IgD-negative memory B cell (primary cell): ENCODE measurements at regions not wholly inside any gene's neighbourhood (a gene's known extent, or its start where the extent isn't known, plus 50 kb on each side); places are given as distances from the start of the nearest gene placed in this dataset.

Experiments
- H3K27ac Mint-ChIP-seq, 3 donors: one replicate each; pipeline ENCODE4 v1.8.0; 2020 to 2022; ENCODE audit warnings: mild to moderate bottlenecking in 3 of 3, mixed read lengths in 3 of 3, moderate library complexity in 1 of 3
- H3K27me3 Mint-ChIP-seq: one replicate; pipeline ENCODE4 v1.8.0; 2021; ENCODE audit warnings: mixed read lengths
- H3K36me3 Mint-ChIP-seq: one replicate; pipeline ENCODE4 v1.8.0; 2020; ENCODE audit warnings: mild to moderate bottlenecking, mixed read lengths
- H3K4me1 Mint-ChIP-seq, 3 donors: one replicate each; pipeline ENCODE4 v1.8.0; 2020 to 2022; ENCODE audit warnings: mixed read lengths in 3 of 3, mild to moderate bottlenecking in 1 of 3
- H3K4me3 Mint-ChIP-seq, 4 donors: one replicate each; pipeline ENCODE4 v1.8.0; 2020 to 2022; ENCODE audit warnings: mild to moderate bottlenecking in 4 of 4, mixed read lengths in 4 of 4, moderate library complexity in 3 of 4
- H3K9me3 Mint-ChIP-seq, 3 donors: one replicate each; pipeline ENCODE4 v1.8.0; 2020 to 2021; ENCODE audit warnings: mixed read lengths in 3 of 3, mild to moderate bottlenecking in 1 of 3

DNA sequence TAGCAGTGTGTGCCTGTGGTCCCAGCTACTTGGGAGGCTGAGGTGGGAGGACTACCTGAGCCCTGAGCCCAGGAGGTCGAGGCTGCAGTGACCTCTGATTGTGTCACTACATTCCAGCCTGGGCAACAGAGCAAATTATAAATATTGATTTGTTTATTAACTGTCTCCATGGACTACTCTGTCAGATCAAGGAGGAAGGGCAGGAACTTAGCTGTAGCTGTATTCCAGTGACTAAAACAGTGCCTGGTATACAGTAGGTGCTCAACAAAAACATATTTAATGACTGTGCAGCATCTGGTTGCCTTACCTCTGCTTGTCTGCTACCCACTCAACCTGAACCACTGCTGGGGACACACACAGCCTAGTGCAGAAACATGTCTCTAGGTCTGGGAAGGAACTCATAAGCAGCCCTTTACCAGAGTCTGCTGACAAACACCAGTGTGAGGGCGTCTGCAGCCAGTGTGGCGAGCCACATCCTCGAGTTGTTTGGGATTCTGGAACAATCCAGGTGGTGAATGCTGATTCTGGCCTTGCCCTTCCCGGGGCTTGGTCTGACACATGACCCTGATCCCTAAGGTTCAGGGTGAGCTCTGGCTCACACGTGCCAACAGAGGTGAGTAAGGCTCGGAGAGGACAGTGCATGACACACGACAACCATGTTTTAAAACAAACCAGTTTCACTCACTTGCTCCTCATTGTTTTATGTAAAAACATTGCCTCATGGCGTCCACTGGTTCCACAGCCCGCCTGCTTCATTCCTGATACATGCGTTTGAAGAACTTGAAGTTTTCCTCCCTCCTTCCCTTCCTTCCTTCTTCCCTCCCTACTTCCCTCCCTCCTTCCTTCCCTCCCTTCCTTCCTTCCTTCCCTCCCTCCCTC, 117.9 kb upstream of the ZNF217 start:
- Mint-ChIP-seq H3K27me3 (no peaks in the 10 kb centered on the region), H3K36me3 (no peaks in the 10 kb centered on the region), H3K27ac (peak overlapping the region in 2 of 3 donors; percentile 26 to 76), H3K4me3 (no peak overlapping the region), H3K4me1 (peaks cover 31 to 34% (median 32%) of the 10 kb centered on the region in 3 donors), H3K9me3 (no peaks in the 10 kb centered on the region)

DNA sequence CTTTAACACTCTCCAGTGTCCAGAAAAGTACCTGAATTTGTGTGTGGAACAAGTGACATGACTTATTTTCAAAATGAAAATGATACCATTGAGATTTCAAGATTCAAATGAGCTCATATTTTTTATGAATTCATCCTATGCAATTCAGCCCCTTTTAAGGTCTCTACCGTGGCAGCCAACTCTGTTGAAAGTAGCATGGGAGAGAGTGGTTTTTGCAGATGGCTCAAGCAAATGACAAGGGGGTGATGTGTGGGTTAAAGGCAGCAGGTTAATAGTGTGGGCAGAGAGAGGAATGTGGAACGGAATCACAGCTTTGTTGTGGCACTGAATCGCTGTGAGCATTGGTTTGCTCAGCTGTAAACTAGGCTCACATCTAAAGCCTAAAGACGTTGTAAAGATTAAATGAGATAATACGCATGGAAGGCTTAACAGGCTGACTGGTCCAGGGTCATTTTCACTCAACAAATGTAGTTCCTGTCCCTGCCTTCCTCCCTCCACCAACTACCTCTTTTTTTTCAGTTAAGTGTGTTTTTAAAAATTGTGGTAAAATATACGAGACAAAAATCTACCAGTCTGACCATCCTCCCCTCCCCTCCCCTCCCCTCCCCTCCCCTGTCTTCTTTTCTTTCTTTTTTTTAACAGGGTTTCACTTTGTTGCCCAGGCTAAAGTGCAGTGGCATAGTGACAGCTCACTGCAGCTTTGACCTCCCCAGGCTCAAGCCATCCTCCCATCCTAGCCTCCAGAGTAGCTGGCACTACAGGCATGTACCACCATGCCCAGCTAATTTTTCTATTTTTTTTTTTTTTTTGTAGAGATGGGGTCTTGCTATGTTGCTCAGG, 114.7 kb upstream of the ZNF217 start:
- H3K36me3 Mint-ChIP-seq = no peaks in the 10 kb centered on the region
- H3K4me3 Mint-ChIP-seq = peak overlapping the region; percentile 7 to 80 (median 40)
- H3K4me1 Mint-ChIP-seq = peaks cover 25 to 31% (median 29%) of the 10 kb centered on the region in 3 donors

DNA sequence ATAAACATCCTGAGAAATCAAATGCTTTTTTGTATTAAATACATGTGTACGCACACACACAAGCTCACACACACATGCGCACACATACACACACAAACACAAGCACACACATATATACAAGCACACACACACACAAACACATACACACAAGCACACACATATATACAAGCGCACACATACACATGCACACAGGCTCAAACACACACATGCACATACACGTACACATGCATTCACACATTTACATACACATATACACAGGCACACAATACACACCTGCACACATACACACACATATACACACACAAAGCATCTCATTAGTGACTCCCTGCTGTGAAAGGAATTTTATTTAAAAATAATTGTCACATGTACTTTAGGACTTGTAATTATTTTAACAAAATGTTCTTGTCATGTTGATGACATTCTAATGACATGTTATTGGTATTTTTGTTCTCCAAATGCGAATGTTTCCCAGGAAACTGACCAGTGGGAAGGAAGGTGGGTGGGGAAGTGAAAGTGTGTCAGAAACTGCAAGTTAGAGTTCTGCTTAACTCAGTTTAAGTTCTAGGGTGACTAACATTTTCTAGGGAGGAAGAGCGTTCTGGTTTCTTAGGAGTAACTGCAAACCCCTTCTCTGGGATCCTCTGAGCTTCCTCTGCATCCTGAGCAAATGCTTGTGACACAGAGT, 113.9 kb upstream of the ZNF217 start:
- H3K27ac Mint-ChIP-seq = peak overlapping the region; percentile 57 to 88 (median 86)
- no peaks in the 10 kb centered on the region for H3K36me3 Mint-ChIP-seq
- peaks cover 25 to 31% (median 29%) of the 10 kb centered on the region in 3 donors for H3K4me1 Mint-ChIP-seq
- no peaks in the 10 kb centered on the region for H3K27me3 Mint-ChIP-seq
- H3K4me3 Mint-ChIP-seq = peak overlapping the region in 3 of 4 donors; percentile 7 to 76 (median 51)
- no peaks in the 10 kb centered on the region for H3K9me3 Mint-ChIP-seq

More for the DNA sequence above, 114.7 kb upstream of the ZNF217 start:
- Mint-ChIP-seq H3K9me3 (no peaks in the 10 kb centered on the region), H3K27me3 (no peaks in the 10 kb centered on the region), H3K27ac (peak overlapping the region; percentile 57 to 88 (median 86))

DNA sequence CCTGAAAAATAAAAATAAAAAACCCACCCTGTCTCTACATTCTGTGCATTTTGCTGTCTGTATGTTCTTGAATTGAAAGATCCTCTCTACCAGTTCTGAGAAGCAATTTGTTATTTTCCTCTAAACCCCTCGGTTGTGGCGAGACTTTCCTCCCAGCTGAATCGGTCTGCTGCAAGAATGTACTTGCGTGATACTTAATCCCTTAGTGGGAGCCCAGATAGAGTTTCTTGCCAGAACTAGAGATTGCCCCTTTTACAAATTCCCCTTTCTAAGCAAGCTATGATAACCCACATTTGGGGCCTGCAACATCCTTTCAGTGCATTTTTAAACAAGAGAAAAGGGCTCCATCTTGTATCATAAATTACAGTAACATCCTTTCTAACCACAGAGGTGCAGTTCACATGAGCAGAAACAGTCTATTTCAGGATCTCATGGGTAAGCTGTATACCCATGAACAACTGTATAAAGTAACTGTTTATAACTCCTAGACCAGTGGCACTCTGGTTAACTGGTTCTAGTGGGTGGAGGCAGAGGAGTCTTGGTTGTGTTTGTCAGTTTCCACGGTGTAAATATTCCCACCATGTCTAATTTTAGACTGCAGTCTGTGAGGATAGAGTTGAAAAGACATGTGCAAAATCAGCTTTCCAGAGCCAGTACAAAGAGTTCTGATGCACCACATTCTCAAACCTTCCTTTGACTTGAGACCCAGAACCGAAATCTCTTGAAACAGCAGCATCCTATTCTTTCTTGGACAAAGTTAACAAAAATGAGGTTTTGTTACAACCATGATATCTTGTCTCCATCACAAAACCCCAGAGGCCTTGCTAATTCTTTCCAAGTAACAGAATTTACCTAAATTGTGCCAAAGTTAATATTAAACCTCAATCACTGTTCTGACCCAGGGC, 113.1 kb upstream of the ZNF217 start:
- H3K4me1 Mint-ChIP-seq = peaks cover 25 to 31% (median 29%) of the 10 kb centered on the region in 3 donors
- no peaks in the 10 kb centered on the region for H3K36me3 Mint-ChIP-seq
- H3K4me3 Mint-ChIP-seq = peak overlapping the region in 2 of 4 donors; percentile 32 to 51
- no peaks in the 10 kb centered on the region for H3K9me3 Mint-ChIP-seq
- no peaks in the 10 kb centered on the region for H3K27me3 Mint-ChIP-seq
- H3K27ac Mint-ChIP-seq = peak overlapping the region; percentile 4 to 88 (median 35)

DNA sequence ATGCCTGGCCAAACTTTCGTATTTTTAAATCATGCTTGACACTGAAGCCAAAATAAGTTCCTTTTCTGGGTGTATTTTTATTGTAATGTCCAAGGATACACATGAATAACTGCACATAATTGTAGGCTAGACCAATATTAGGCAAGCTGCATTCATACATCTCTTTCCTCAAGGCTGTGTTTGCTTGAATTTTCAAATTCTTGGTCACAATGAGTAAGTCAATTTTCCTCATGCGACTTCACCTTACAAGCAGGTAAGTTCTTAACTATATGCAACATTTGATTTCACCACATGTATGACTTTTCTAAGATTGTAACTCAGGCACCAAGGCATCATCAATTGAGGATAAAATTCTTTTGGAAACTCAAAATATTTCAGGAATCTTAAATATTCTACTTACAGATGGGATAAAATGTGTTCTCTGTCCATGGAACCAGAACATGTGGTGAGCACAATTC, 112.4 kb upstream of the ZNF217 start:
- Mint-ChIP-seq H3K9me3 (no peaks in the 10 kb centered on the region), H3K36me3 (no peaks in the 10 kb centered on the region), H3K4me3 (no peak overlapping the region), H3K27ac (peak overlapping the region in 2 of 3 donors; percentile 35 to 64), H3K4me1 (peaks cover 25 to 31% (median 29%) of the 10 kb centered on the region in 3 donors), H3K27me3 (no peaks in the 10 kb centered on the region)

DNA sequence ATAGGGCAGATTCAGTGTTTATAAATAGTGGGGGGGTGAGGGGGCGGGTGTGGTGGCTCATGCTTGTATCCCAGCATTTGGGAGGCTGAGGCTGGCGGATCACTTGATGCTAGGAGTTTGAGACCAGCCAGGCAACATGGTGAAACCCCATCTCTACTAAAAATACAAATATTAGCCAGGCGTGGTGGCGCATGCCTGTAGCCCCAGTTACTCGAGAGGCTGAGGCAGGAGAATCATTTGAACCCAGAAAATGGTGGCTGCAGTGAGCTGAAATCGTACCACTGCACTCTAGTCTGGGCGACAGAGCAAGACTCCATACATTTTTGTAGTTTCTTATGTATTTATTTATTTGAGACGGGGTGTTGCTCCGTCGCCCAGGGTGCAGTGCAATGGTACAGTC, 109.0 kb upstream of the ZNF217 start:
- Mint-ChIP-seq H3K27ac (no peak overlapping the region), H3K9me3 (no peaks in the 10 kb centered on the region), H3K27me3 (no peaks in the 10 kb centered on the region), H3K36me3 (no peaks in the 10 kb centered on the region), H3K4me3 (no peak overlapping the region), H3K4me1 (peaks cover 14 to 21% (median 21%) of the 10 kb centered on the region in 3 donors)

DNA sequence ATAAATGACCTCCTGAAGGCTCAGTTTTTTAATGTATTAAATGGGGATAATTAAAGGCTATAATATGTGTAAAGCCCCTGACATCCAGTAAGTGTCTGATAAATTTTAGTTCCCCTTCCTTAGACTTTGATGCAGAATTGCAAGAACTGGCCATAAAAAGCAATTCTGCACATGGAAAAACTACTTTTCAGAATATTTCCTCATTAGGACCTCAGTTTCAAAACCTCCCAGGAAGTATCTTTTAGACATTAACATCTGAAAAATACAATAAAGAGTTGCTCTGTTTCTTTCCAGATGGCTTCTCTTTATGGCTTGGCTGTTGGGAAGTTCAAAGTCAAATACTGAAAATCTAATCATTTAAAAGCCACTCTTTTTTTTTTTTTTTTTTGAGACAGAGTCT, 106.3 kb upstream of the ZNF217 start:
- Mint-ChIP-seq H3K9me3 (no peaks in the 10 kb centered on the region), H3K4me3 (no peak overlapping the region), H3K4me1 (peaks cover 3 to 8% (median 4%) of the 10 kb centered on the region in 3 donors), H3K36me3 (no peaks in the 10 kb centered on the region), H3K27ac (no peak overlapping the region), H3K27me3 (no peaks in the 10 kb centered on the region)

DNA sequence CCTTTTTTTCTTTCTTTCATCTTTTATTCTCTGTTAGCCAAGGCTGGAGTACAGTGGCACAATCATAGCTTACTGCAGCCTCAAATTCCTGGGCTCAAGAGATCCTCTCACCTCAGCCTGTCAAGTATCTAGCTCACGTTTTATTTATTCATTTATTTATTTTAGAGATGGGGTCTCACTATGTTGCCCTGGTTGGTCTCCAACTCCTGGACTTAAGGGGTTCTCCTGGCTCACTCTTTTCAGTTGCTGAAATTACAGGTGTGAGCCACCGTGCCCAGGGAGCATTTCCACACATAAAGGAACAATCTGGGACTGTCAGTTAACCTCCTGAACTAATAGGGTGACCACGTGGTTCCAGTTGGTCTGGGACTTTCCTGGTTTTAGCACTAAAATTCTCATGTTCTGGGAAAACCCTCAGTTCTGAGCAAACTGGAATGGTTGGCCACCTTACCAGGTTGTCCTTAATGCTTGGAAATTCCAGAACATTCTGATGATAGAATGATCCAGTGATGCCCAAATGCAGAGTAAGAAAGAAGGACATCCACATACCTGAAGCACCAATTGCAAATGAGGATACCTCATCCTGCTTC, 105.5 kb upstream of the ZNF217 start:
- Mint-ChIP-seq H3K9me3 (no peaks in the 10 kb centered on the region), H3K27me3 (no peaks in the 10 kb centered on the region), H3K4me1 (peaks cover 3 to 8% (median 4%) of the 10 kb centered on the region in 3 donors), H3K27ac (peak overlapping the region in 1 of 3 donors; percentile 28), H3K36me3 (no peaks in the 10 kb centered on the region), H3K4me3 (no peak overlapping the region)

DNA sequence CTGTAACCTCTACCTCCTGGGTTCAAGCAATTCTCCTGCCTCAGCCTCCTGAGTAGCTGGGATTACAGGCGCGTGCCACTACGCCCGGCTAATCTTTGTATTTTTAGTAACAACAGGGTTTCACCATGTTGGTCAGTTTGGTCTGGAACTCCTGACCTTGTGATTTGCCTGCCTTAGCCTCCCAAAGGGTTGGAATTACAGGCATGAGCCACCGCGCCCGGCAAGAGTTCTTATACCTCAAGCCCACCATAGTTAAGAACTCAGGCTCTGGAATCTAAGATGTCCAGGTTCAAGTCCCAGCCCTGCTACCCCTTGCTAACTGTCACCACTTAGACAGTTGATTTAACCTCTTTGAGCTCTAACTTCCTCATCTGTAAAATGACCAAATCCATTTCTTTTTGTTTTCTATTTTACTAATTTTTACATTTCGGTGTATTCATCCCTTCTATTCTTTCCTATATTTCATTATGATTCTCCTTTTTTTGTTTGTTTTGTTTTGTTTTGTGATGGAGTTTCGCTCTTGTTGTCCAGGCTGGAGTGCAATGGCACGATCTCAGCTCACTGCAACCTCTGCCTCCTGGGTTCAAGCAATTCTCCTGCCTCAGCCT, 104.8 kb upstream of the ZNF217 start:
- H3K27ac Mint-ChIP-seq = no peak overlapping the region

DNA sequence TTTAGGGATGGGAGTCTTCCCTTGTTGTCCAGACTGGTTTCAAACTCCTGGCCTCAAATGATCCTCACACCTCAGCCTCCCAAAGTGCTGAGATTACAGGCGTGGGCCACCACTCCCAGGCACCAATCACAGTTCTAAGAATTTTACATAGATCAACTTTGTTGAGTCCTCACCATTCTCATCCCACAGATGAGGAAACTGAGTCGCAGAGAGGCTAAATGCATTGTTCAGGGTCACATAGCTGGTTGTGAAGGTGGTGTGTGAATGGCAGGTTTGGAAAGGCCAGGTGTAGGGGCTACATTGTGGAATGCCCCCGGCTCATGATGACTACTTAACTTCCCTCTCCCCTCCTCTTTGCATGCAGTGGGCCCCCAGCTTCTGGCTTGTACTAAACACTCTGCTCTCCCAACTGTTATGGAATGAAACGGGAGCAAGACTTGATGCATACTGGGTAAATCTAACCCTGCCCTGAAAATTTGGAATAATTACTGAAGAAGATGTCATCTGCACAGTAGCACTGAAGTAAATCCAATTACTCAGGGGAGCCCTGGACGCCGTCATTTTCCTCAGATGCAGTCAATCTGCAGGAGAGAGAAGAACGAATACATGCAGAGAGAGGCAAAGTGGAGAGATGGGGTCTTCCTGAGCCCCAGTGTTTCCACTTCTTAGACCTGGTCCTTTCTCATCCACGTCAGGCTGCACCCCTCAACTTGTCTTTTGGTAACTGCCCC, 102.3 kb upstream of the ZNF217 start:
- Mint-ChIP-seq H3K4me1 (peaks cover 9 to 16% (median 16%) of the 10 kb centered on the region in 3 donors), H3K27me3 (no peaks in the 10 kb centered on the region), H3K36me3 (no peaks in the 10 kb centered on the region), H3K4me3 (no peak overlapping the region), H3K9me3 (no peaks in the 10 kb centered on the region), H3K27ac (no peak overlapping the region)

More for the DNA sequence above, 104.8 kb upstream of the ZNF217 start:
- Mint-ChIP-seq H3K4me3 (peak overlapping the region in 1 of 4 donors; percentile 35), H3K27me3 (no peaks in the 10 kb centered on the region), H3K4me1 (peaks cover 3 to 8% (median 5%) of the 10 kb centered on the region in 3 donors), H3K9me3 (no peaks in the 10 kb centered on the region), H3K36me3 (no peaks in the 10 kb centered on the region)

DNA sequence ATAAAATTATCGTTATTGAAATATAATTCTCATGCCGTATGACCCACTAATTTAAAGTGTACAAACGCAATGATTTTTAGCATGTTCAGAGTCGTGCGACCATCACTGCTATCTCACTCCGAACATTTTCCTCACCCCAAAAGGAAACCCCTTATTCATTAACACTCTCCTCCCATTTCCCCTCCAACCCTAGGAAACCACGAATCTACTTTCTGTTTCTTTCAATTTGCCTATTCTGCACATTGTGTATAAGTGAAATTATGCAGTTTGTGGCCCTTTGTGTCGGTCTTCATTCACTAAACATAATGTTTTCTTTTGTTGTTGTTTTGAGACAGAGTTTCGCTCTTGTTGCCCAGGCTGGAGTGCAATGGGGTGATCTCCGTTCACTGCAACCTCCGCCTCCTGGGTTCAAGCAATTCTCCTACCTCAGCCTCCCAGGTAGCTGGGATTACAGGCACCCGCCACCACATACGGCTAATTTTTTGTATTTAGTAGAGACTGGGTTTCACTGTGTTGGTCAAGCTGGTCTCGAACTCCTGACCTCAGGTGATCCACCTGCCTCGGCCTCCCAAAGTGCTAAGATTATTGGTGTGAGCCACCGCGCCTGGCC, 99.7 kb upstream of the ZNF217 start:
- Mint-ChIP-seq H3K9me3 (no peaks in the 10 kb centered on the region), H3K4me3 (peak overlapping the region in 3 of 4 donors; percentile 30 to 91 (median 47)), H3K36me3 (no peaks in the 10 kb centered on the region), H3K27ac (peak overlapping the region in 1 of 3 donors; percentile 63), H3K27me3 (no peaks in the 10 kb centered on the region), H3K4me1 (peaks cover 6 to 12% (median 12%) of the 10 kb centered on the region in 3 donors)

DNA sequence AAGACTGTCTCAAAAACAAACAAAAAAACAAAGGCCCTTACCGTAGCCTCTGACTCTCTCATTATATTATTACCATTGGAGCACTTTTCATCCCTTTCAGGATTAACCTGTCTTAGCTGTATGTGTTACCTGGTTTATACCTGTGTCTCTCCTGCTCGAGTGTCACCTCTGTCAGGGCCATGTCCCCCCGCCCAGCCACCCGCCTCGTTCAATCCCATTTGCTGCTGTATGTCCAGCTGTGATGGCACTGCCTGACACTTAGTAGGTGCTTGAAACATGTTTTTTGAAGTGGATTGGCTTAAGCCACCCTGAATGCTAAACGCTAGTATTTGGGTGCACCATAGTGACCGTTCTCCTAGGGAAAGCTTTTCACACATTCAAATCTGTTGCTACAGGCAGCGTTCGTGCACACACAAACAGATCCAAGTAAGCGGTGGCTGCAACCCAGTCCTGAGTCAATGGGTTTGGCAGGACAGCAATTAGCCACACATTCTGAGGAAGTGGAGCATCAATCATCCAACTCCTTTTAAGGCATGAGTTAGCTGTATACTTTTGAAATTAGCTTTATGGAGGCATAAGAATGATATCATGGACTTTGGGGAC, 98.9 kb upstream of the ZNF217 start:
- Mint-ChIP-seq H3K4me3 (peak overlapping the region in 3 of 4 donors; percentile 38 to 91 (median 47)), H3K27me3 (no peaks in the 10 kb centered on the region), H3K36me3 (no peaks in the 10 kb centered on the region), H3K9me3 (no peaks in the 10 kb centered on the region), H3K4me1 (peaks cover 6 to 12% (median 12%) of the 10 kb centered on the region in 3 donors), H3K27ac (peak overlapping the region in 1 of 3 donors; percentile 63)
